ENCODE measurements at regions not wholly inside any gene's neighbourhood (a gene's known extent, or its start where the extent isn't known, plus 50 kb on each side); places are given as distances from the start of the nearest gene placed in this dataset.

DNA sequence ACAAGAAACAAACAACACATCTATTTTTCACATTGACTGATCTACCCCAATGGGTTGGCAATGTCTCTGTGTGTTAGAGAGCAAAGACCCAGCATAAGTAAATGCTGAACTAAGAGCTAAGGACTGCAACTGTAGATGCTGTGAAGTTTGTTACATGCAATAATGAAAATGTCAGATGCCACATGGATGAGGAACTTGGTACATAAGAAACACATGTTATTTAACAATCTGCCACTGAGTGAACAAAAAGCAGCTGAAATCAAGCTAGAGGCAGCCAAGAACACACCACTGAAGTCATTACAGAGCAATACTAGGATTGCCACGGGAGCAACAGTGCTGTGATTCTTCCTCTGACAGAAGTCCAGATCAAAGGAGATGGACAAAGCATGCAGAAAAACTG lies 389.4 kb downstream of the CDH2 start:
- H3K9me3 ChIP-seq (ENCODE audit: severe bottlenecking): no peaks in the 10 kb centered on the region
- no peak overlapping the region for H3K4me3 ChIP-seq (ENCODE audit: low read depth, low read length)
- TF ChIP-seq, protein P1, sequence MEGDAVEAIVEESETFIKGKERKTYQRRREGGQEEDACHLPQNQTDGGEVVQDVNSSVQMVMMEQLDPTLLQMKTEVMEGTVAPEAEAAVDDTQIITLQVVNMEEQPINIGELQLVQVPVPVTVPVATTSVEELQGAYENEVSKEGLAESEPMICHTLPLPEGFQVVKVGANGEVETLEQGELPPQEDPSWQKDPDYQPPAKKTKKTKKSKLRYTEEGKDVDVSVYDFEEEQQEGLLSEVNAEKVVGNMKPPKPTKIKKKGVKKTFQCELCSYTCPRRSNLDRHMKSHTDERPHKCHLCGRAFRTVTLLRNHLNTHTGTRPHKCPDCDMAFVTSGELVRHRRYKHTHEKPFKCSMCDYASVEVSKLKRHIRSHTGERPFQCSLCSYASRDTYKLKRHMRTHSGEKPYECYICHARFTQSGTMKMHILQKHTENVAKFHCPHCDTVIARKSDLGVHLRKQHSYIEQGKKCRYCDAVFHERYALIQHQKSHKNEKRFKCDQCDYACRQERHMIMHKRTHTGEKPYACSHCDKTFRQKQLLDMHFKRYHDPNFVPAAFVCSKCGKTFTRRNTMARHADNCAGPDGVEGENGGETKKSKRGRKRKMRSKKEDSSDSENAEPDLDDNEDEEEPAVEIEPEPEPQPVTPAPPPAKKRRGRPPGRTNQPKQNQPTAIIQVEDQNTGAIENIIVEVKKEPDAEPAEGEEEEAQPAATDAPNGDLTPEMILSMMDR (IDR thresholded peaks at IDR 0.05; ENCODE audit: low read depth, low read length): no peak
- no peak for DNase-seq
- H3K36me3 ChIP-seq: no peaks in the 10 kb centered on the region
- no peak overlapping the region for H3K27ac ChIP-seq
- no peaks in the 10 kb centered on the region for H3K27me3 ChIP-seq (ENCODE audit: insufficient read depth, low read depth, severe bottlenecking)

DNA sequence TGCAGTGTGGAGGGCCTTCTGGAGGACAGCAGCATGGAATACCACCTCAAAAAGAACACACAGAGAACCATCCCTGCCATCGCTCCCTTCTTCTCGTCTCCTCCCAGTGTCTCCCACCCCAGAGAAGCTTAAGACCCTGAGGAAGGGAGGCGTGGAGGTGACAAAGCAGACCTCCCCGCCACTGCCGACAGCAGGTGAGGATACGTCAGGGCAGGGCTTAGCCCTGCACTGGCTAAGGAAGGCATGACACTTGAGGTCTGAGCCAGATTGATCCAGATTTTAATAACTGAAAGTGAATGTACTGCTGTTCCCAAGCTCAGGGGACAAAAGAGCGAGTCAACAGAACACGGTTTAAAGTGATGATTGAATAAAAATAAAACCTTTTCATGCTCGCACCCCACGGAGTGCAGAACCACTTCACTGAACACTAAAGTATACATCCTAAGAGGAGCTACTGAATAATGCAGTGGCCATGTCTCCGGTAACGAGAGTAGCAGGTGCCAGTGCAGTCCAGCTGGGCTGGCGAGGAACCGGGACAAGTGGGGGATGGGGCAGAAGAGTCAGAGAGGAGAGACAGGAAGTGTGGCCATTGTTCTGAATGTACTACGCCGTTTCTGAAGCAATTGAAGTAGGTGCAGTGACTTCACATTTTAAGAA lies 391.0 kb downstream of the CDH2 start:
- no peak overlapping the region for H3K4me3 ChIP-seq (ENCODE audit: low read depth, low read length)
- no peaks in the 10 kb centered on the region for H3K27me3 ChIP-seq (ENCODE audit: insufficient read depth, low read depth, severe bottlenecking)
- peak; percentile 33 for DNase-seq
- TF ChIP-seq, protein P1 (IDR thresholded peaks at IDR 0.05; ENCODE audit: low read depth, low read length): no peak
- H3K36me3 ChIP-seq: no peaks in the 10 kb centered on the region
- H3K27ac ChIP-seq: no peak overlapping the region
- no peaks in the 10 kb centered on the region for H3K9me3 ChIP-seq (ENCODE audit: severe bottlenecking)

DNA sequence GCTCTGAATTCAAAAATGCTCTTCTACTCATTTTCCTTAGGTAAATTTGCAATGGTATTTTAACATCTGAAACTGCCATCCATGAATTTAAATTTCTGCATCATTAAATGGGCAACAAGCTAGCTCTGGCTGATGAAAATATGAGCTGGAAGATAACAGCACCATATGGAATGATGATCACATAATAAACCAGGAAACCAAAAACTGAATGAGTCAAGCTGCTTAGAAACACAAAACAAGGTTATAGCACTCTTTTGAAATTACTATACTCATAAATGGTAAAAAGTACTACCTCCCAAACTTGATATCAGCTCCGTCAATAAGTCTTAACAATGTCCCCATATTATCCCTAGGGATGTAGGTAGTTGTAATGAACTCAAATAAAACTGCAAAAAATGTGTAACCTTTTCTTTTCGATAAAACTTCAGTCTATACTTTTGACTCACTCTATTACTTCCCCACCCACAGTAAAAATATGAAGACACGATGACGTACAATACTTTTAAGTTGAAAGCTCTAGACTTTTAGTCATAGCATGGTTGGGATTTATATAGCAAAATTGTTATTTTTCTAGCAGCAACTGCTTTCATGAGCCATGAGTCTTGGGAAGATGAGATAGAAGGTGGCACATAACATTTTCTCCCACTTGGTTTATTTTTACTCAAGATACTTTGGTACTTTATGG lies 396.7 kb downstream of the CDH2 start:
- TF ChIP-seq, protein P1 (IDR thresholded peaks at IDR 0.05; ENCODE audit: low read depth, low read length): no peak
- Histone ChIP-seq H3K27me3 (ENCODE audit: insufficient read depth, low read depth, severe bottlenecking) (no peaks in the 10 kb centered on the region), H3K27ac (no peak overlapping the region), H3K9me3 (ENCODE audit: severe bottlenecking) (no peaks in the 10 kb centered on the region), H3K4me3 (ENCODE audit: low read depth, low read length) (no peak overlapping the region), H3K36me3 (no peaks in the 10 kb centered on the region)
- no peak for DNase-seq

DNA sequence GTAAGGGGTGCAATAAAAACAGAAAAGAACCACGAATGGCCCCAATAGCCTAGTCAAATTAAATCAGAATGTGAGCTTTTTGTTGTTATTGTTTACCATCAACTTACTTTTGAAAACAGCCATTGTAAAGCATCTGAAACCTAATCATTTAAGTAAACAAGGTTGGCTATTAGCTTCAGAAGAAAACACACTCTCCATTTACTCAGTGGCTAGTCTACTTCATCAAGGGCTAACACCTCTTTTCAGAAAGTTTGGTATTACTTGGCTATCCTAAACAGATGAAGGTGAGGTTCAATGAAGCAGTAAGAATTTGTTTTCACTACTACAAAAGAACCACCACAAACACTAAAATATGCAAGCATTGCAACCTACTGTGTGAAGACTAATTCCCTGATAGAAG lies 398.0 kb downstream of the CDH2 start:
- no peak for DNase-seq
- TF ChIP-seq, protein P1 (IDR thresholded peaks at IDR 0.05; ENCODE audit: low read depth, low read length): no peak
- H3K27me3 ChIP-seq (ENCODE audit: insufficient read depth, low read depth, severe bottlenecking): no peaks in the 10 kb centered on the region
- no peak overlapping the region for H3K27ac ChIP-seq
- no peak overlapping the region for H3K4me3 ChIP-seq (ENCODE audit: low read depth, low read length)
- H3K36me3 ChIP-seq: no peaks in the 10 kb centered on the region
- H3K9me3 ChIP-seq (ENCODE audit: severe bottlenecking): no peaks in the 10 kb centered on the region

DNA sequence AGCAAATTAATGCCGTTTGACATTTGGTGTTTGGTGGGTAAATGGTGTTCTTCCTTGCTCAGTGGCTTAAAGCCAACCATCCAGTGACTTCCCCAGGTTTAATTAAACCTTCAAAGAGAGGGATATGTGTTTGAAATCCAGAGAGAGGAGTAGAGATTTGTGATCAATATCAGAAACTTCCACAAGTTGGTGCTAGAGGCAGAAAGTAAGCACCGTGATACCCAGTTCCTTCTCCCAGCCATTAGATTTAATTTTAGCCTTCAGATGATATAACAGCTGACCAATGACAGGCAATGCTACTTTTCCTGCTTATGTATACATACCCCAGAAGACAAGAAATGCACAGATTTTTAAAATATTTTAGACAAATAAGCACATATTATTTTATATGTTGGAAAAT lies 398.5 kb downstream of the CDH2 start:
- Histone ChIP-seq H3K27me3 (ENCODE audit: insufficient read depth, low read depth, severe bottlenecking) (no peaks in the 10 kb centered on the region), H3K9me3 (ENCODE audit: severe bottlenecking) (no peaks in the 10 kb centered on the region), H3K27ac (no peak overlapping the region), H3K4me3 (ENCODE audit: low read depth, low read length) (no peak overlapping the region), H3K36me3 (no peaks in the 10 kb centered on the region)
- DNase-seq: no peak
- TF ChIP-seq, protein P1 (IDR thresholded peaks at IDR 0.05; ENCODE audit: low read depth, low read length): peak; percentile 61

All from WERI-Rb-1 (cell line).